IMR-90 (cell line): ENCODE measurements at regions not wholly inside any gene's neighbourhood (a gene's known extent, or its start where the extent isn't known, plus 50 kb on each side); places are given as distances from the start of the nearest gene placed in this dataset.

Experiments used
- ATAC-seq: fragments of 200-7000 bp; cut with Tn5 transposase; 2 replicates; pipeline ENCODE4 v1.9.1; 2020; ENCODE audit warnings: low read depth, mild to moderate bottlenecking, moderate library complexity
- BruUV-seq: library from RNA; stranded (reverse); fragments of 400-500 nt; replicated peaks from 2 replicates; lab custom pipeline; 2021; lab: Mats Ljungman, UMichigan
- CTCF ChIA-PET: fragments of 300-600 bp; formaldehyde crosslinking; extraction: SDS; loops from one replicate; lab custom pipeline; 2021; ENCODE audit warnings: antibody characterized with exemption; lab: Yijun Ruan, JAX
- POLR2A ChIA-PET: fragments of 300-600 bp; sonication (Branson Sonifier 250); formaldehyde crosslinking; loops from one replicate; lab custom pipeline; 2022; ENCODE audit warnings: antibody characterized with exemption; ENCODE audit not compliant: unreplicated experiment; lab: Charles Lee
- DNase-seq: peaks from one replicate; pipeline ENCODE4 v3.0.0; 2013
- H2AFZ ChIP-seq: replicated peaks from 2 replicates; pipeline ENCODE3; 2013; ENCODE audit warnings: low read length, mild to moderate bottlenecking; ENCODE audit not compliant: poor library complexity
- H2AK5ac ChIP-seq: 2 replicates; pipeline ENCODE4 v1.6.1; 2013; ENCODE audit warnings: low read depth, low read length, inconsistent platforms
- H2AK9ac ChIP-seq: replicated peaks from 2 replicates; pipeline ENCODE3; 2013; ENCODE audit warnings: mild to moderate bottlenecking, low read depth, low read length, moderate library complexity; ENCODE audit not compliant: poor library complexity
- H2BK120ac ChIP-seq: 2 replicates; pipeline ENCODE4 v1.6.1; 2013; ENCODE audit warnings: low read depth, low read length, inconsistent platforms
- H2BK15ac ChIP-seq: 3 replicates; pipeline ENCODE4 v1.6.1; 2013; ENCODE audit warnings: low read depth, low read length, inconsistent platforms
- H2BK20ac ChIP-seq: 2 replicates; pipeline ENCODE4 v1.6.1; 2013; ENCODE audit warnings: low read depth, mild to moderate bottlenecking, inconsistent platforms, low read length, moderate library complexity
- H2BK5ac ChIP-seq: 2 replicates; pipeline ENCODE4 v1.6.1; 2013; ENCODE audit warnings: mild to moderate bottlenecking, low read depth, low read length, inconsistent platforms; ENCODE audit not compliant: poor library complexity, severe bottlenecking
- H3K14ac ChIP-seq: replicated peaks from 2 replicates; pipeline ENCODE4 v1.6.1; 2013; ENCODE audit warnings: low read depth, low read length, inconsistent platforms
- H3K18ac ChIP-seq: 2 replicates; pipeline ENCODE4 v1.6.1; 2013; ENCODE audit warnings: low read depth, low read length, control low read depth
- H3K23ac ChIP-seq: 2 replicates; pipeline ENCODE4 v1.6.1; 2013; ENCODE audit warnings: low read depth, low read length, inconsistent platforms
- H3K27ac ChIP-seq: 2 replicates; pipeline ENCODE4 v1.5.1; 2013; ENCODE audit warnings: mild to moderate bottlenecking, control low read depth, low read length; ENCODE audit not compliant: insufficient read depth
- H3K27me3 ChIP-seq: 2 replicates; pipeline ENCODE4 v1.6.1; 2013; ENCODE audit warnings: low read length; ENCODE audit not compliant: control insufficient read depth, insufficient read depth
- H3K36me3 ChIP-seq: 2 replicates; pipeline ENCODE4 v1.6.1; 2013; ENCODE audit warnings: low read length, mixed read lengths; ENCODE audit not compliant: control insufficient read depth, insufficient read depth
- H3K4ac ChIP-seq: 2 replicates; pipeline ENCODE4 v1.6.1; 2013; ENCODE audit warnings: low read depth, low read length, inconsistent platforms
- H3K4me1 ChIP-seq: 2 replicates; pipeline ENCODE4 v1.6.1; 2013; ENCODE audit warnings: low read length, mixed read lengths; ENCODE audit not compliant: control insufficient read depth, insufficient read depth
- H3K4me2 ChIP-seq: 2 replicates; pipeline ENCODE4 v1.6.1; 2013; ENCODE audit warnings: low read depth, mild to moderate bottlenecking, control low read depth, low read length, moderate library complexity
- H3K4me3 ChIP-seq: 2 replicates; pipeline ENCODE4 v1.5.1; 2013; ENCODE audit warnings: low read depth, mild to moderate bottlenecking, control low read depth, low read length, moderate library complexity; ENCODE audit not compliant: insufficient read depth
- H3K56ac ChIP-seq: 2 replicates; pipeline ENCODE4 v1.6.1; 2013; ENCODE audit warnings: low read length, inconsistent platforms; ENCODE audit not compliant: insufficient read depth; ENCODE audit errors: extremely low read depth
- H3K79me1 ChIP-seq, 2 experiments: 2 replicates each; pipeline ENCODE4 v1.6.1; 2013; ENCODE audit warnings: low read length in 2 of 2, inconsistent platforms in 1 of 2, low read depth in 1 of 2
- H3K9ac ChIP-seq: 2 replicates; pipeline ENCODE4 v1.6.1; 2013; ENCODE audit warnings: low read depth, low read length, control low read depth
- H3K9me1 ChIP-seq: 2 replicates; pipeline ENCODE4 v1.6.1; 2013; ENCODE audit warnings: low read length, inconsistent platforms; ENCODE audit not compliant: insufficient read depth
- H3K9me3 ChIP-seq: 2 replicates; pipeline ENCODE4 v1.6.1; 2013; ENCODE audit warnings: low read length; ENCODE audit not compliant: control insufficient read depth, insufficient read depth
- H4K20me1 ChIP-seq: 2 replicates; pipeline ENCODE4 v1.6.1; 2013; ENCODE audit warnings: low read length, inconsistent platforms; ENCODE audit not compliant: insufficient read depth
- H4K5ac ChIP-seq: 2 replicates; pipeline ENCODE4 v1.6.1; 2013; ENCODE audit warnings: mild to moderate bottlenecking, low read depth, low read length, control low read depth
- H4K8ac ChIP-seq, 2 experiments: 2 replicates each; pipeline ENCODE4 v1.6.1; 2013; ENCODE audit warnings: low read depth in 2 of 2, low read length in 2 of 2, control low read depth in 1 of 2, inconsistent platforms in 1 of 2
- H4K91ac ChIP-seq: 2 replicates; pipeline ENCODE4 v1.6.1; 2013; ENCODE audit warnings: low read depth, low read length, inconsistent platforms; ENCODE audit not compliant: insufficient read depth
- CTCF ChIP-seq: conservative IDR thresholded peaks from 2 replicates; pipeline ENCODE4 v1.5.1; 2012; ENCODE audit warnings: mild to moderate bottlenecking, low read depth, low read length, improper control_type of control experiment
- ELK1 ChIP-seq: fragments of 150-350 bp; IDR thresholded peaks from 2 replicates; pipeline ENCODE4 v1.6.1; 2016; ENCODE audit warnings: low read depth, mild to moderate bottlenecking, low read length, moderate library complexity, borderline replicate concordance
- MAFK ChIP-seq: IDR thresholded peaks from 2 replicates; pipeline ENCODE4 v1.6.1; 2012; ENCODE audit warnings: low read depth, low read length, improper control_type of control experiment
- MXI1 ChIP-seq: IDR thresholded peaks from 2 replicates; pipeline ENCODE4 v1.6.1; 2012; ENCODE audit warnings: low read depth, mild to moderate bottlenecking, low read length, moderate library complexity, borderline replicate concordance
- NFE2L2 ChIP-seq: fragments of 150-350 bp; IDR thresholded peaks from 2 replicates; pipeline ENCODE4 v1.6.1; 2016; ENCODE audit warnings: low read depth, mild to moderate bottlenecking, low read length
- RAD21 ChIP-seq: IDR thresholded peaks from 2 replicates; pipeline ENCODE4 v1.6.1; 2012; ENCODE audit warnings: low read length, improper control_type of control experiment
- RFX5 ChIP-seq: IDR thresholded peaks from 2 replicates; pipeline ENCODE4 v1.8.0; 2012; ENCODE audit warnings: low read depth, mild to moderate bottlenecking, low read length, moderate library complexity
- WGBS, 2 experiments: methylation state at CpG; one replicate each; pipeline versions ENCODE4 v1.1.5 to v1.1.7; 2013; ENCODE audit warnings: missing lambda C conversion rate in 2 of 2; ENCODE audit not compliant: insufficient read length in 1 of 2; ENCODE audit errors: extremely low coverage in 2 of 2; 5-methylcytosine and 5-hydroxymethylcytosine counted together
- dilution Hi-C: fragments of 300-500 bp; cut with HindIII; formaldehyde crosslinking; loops from one replicate; pipeline ENCODE4 v1.14.3; 2018; ENCODE audit warnings: low sequenced_read_pairs; ENCODE audit not compliant: unreplicated experiment
- in situ Hi-C: fragments of 300-500 bp; cut with MboI; formaldehyde crosslinking; loops from 3 replicates; pipeline ENCODE4 v1.14.3; 2019; ENCODE audit warnings: low sequenced_read_pairs, inconsistent platforms, mixed read lengths
- intact Hi-C: fragments of 100-400 bp; cut with micrococcal nuclease; formaldehyde crosslinking; loops from 2 replicates; pipeline ENCODE4 v1.10.0; 2022
- TF ChIP-seq, protein P1 (sequence below): fragments of 150-350 bp; IDR thresholded peaks from 2 replicates; pipeline ENCODE4 v1.6.1; 2017; ENCODE audit warnings: mild to moderate bottlenecking, antibody characterized with exemption, low read length, low read depth

GRCh38 chr4:75259306-75259705, 254.9 kb downstream of the RCHY1 start:
- no peaks in the 10 kb centered on the region for H3K9me1 ChIP-seq
- in situ Hi-C loops, result no loop called here

More at GRCh38 chr4:75259306-75259705, 254.9 kb downstream of the RCHY1 start:
- no TSS peak for BruUV-seq
- no peak overlapping the region for H4K8ac ChIP-seq
- H3K27ac ChIP-seq, result no peak overlapping the region
- no CpG with 5 or more reads among the region's 2 CpGs for WGBS, 2 experiments
- no peak overlapping the region for H3K23ac ChIP-seq
- H4K20me1 ChIP-seq, result no peaks in the 10 kb centered on the region
- H3K56ac ChIP-seq, result no peak overlapping the region
- no peaks in the 10 kb centered on the region for H3K9me3 ChIP-seq
- H2BK120ac ChIP-seq, result no peak overlapping the region
- no peaks in the 10 kb centered on the region for H3K4me1 ChIP-seq
- H3K4me3 ChIP-seq, result no peak overlapping the region
- TF ChIP-seq, protein P1, sequence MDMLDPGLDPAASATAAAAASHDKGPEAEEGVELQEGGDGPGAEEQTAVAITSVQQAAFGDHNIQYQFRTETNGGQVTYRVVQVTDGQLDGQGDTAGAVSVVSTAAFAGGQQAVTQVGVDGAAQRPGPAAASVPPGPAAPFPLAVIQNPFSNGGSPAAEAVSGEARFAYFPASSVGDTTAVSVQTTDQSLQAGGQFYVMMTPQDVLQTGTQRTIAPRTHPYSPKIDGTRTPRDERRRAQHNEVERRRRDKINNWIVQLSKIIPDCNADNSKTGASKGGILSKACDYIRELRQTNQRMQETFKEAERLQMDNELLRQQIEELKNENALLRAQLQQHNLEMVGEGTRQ, result no peak
- TF ChIP-seq RFX5 (no peak), RAD21 (no peak), MAFK (no peak), MXI1 (no peak), NFE2L2 (no peak), CTCF (no peak), ELK1 (no peak)
- H4K5ac ChIP-seq, result no peak overlapping the region
- no peak overlapping the region for H3K14ac ChIP-seq
- intact Hi-C loops (no loop called here), dilution Hi-C loops (no loop called here)
- no peak overlapping the region for H2BK15ac ChIP-seq
- H3K27me3 ChIP-seq, result no peaks in the 10 kb centered on the region
- H3K4ac ChIP-seq, result no peak overlapping the region
- POLR2A ChIA-PET, result no interaction called here
- no peaks in the 10 kb centered on the region for H3K36me3 ChIP-seq
- H4K91ac ChIP-seq, result no peak overlapping the region
- H2BK5ac ChIP-seq, result no peak overlapping the region
- H3K9ac ChIP-seq, result no peak overlapping the region
- H2BK20ac ChIP-seq, result no peak overlapping the region
- no peak overlapping the region for H3K18ac ChIP-seq
- no peak overlapping the region for H2AFZ ChIP-seq
- H2AK5ac ChIP-seq, result no peak overlapping the region
- no peak overlapping the region for H3K4me2 ChIP-seq
- DNase-seq (no peak), ATAC-seq (no peak)
- H3K79me1 ChIP-seq, result no peaks in the 10 kb centered on the region
- CTCF ChIA-PET, result no interaction called here
- H2AK9ac ChIP-seq, result no peak overlapping the region
